HEK293 (cell line): ENCODE measurements at regions not wholly inside any gene's neighbourhood (a gene's known extent, or its start where the extent isn't known, plus 50 kb on each side); places are given as distances from the start of the nearest gene placed in this dataset.

Source experiments
- BCL11A ChIP-seq: fragments of 450-650 bp; formaldehyde crosslinking; IDR thresholded peaks from 2 replicates; pipeline ENCODE4 v1.5.1; 2016; ENCODE audit warnings: low read depth, missing biosample characterization, missing genetic modification characterization
- GLIS2 ChIP-seq: fragments of 450-650 bp; formaldehyde crosslinking; IDR thresholded peaks from 2 replicates; pipeline ENCODE4 v1.5.1; 2016; ENCODE audit warnings: missing biosample characterization, missing genetic modification characterization
- MZF1 ChIP-seq: fragments of 450-650 bp; formaldehyde crosslinking; IDR thresholded peaks from 2 replicates; pipeline ENCODE4 v1.5.1; 2017; ENCODE audit warnings: missing biosample characterization, missing genetic modification characterization, borderline replicate concordance
- PATZ1 ChIP-seq: fragments of 450-650 bp; formaldehyde crosslinking; IDR thresholded peaks from 2 replicates; pipeline ENCODE4 v1.5.1; 2016; ENCODE audit warnings: missing biosample characterization, missing genetic modification characterization
- PRDM1 ChIP-seq: fragments of 450-650 bp; formaldehyde crosslinking; IDR thresholded peaks from 2 replicates; pipeline ENCODE4; 2016; ENCODE audit warnings: missing biosample characterization, missing genetic modification characterization
- RBAK ChIP-seq: fragments of 450-650 bp; formaldehyde crosslinking; IDR thresholded peaks from 2 replicates; pipeline ENCODE4 v1.5.1; 2016; ENCODE audit warnings: missing biosample characterization, missing genetic modification characterization
- TRIM28 ChIP-seq: IDR thresholded peaks from 2 replicates; pipeline ENCODE4 v1.6.1; 2011; ENCODE audit warnings: low read length, control low read depth, borderline replicate concordance
- ZBTB1 ChIP-seq: fragments of 450-650 bp; formaldehyde crosslinking; IDR thresholded peaks from 2 replicates; pipeline ENCODE4 v1.5.1; 2016; ENCODE audit warnings: missing biosample characterization, missing genetic modification characterization
- ZBTB8A ChIP-seq: fragments of 450-650 bp; formaldehyde crosslinking; IDR thresholded peaks from 2 replicates; pipeline ENCODE4 v1.5.1; 2016; ENCODE audit warnings: missing biosample characterization, missing genetic modification characterization
- ZFP37 ChIP-seq: fragments of 450-650 bp; formaldehyde crosslinking; IDR thresholded peaks from 2 replicates; pipeline ENCODE4 v1.5.1; 2016; ENCODE audit warnings: missing biosample characterization, missing genetic modification characterization
- ZNF16 ChIP-seq: fragments of 450-650 bp; formaldehyde crosslinking; IDR thresholded peaks from 2 replicates; pipeline ENCODE4 v1.5.1; 2016; ENCODE audit warnings: low read depth, missing biosample characterization, missing genetic modification characterization
- ZNF221 ChIP-seq: fragments of 450-650 bp; formaldehyde crosslinking; IDR thresholded peaks from 2 replicates; pipeline ENCODE4 v1.5.1; 2017; ENCODE audit warnings: missing biosample characterization, missing genetic modification characterization, borderline replicate concordance
- ZNF302 ChIP-seq: fragments of 450-650 bp; formaldehyde crosslinking; IDR thresholded peaks from 2 replicates; pipeline ENCODE4 v1.5.1; 2016; ENCODE audit warnings: missing biosample characterization, missing genetic modification characterization, low read depth
- ZNF335 ChIP-seq: fragments of 450-650 bp; formaldehyde crosslinking; conservative IDR thresholded peaks from 2 replicates; pipeline ENCODE4 v1.5.1; 2016; ENCODE audit warnings: missing biosample characterization, missing genetic modification characterization
- ZNF560 ChIP-seq: fragments of 450-650 bp; formaldehyde crosslinking; IDR thresholded peaks from 2 replicates; pipeline ENCODE4 v1.5.1; 2017; ENCODE audit warnings: missing biosample characterization, missing genetic modification characterization, borderline replicate concordance
- ZNF585B ChIP-seq: fragments of 450-650 bp; formaldehyde crosslinking; IDR thresholded peaks from 2 replicates; pipeline ENCODE4 v1.5.1; 2016; ENCODE audit warnings: missing biosample characterization, missing genetic modification characterization
- ZNF660 ChIP-seq: fragments of 450-650 bp; IDR thresholded peaks from 2 replicates; pipeline ENCODE4 v1.5.1; 2018; ENCODE audit warnings: missing biosample characterization, mild to moderate bottlenecking, missing genetic modification characterization
- ZNF664 ChIP-seq: fragments of 450-650 bp; formaldehyde crosslinking; IDR thresholded peaks from 2 replicates; pipeline ENCODE4 v1.5.1; 2016; ENCODE audit warnings: missing biosample characterization, missing genetic modification characterization
- ZNF692 ChIP-seq: fragments of 450-650 bp; formaldehyde crosslinking; IDR thresholded peaks from 2 replicates; pipeline ENCODE4 v1.5.1; 2016; ENCODE audit warnings: missing biosample characterization, missing genetic modification characterization
- ZNF701 ChIP-seq: fragments of 450-650 bp; formaldehyde crosslinking; IDR thresholded peaks from 2 replicates; pipeline ENCODE4 v1.5.1; 2016; ENCODE audit warnings: missing biosample characterization, missing genetic modification characterization
- ZNF707 ChIP-seq: fragments of 450-650 bp; formaldehyde crosslinking; IDR thresholded peaks from 2 replicates; pipeline ENCODE4 v1.5.1; 2016; ENCODE audit warnings: missing biosample characterization, missing genetic modification characterization
- ZNF776 ChIP-seq: fragments of 450-650 bp; formaldehyde crosslinking; IDR thresholded peaks from 2 replicates; pipeline ENCODE4 v1.5.0; 2017; ENCODE audit warnings: missing biosample characterization, missing genetic modification characterization, borderline replicate concordance
- ZNF792 ChIP-seq: fragments of 450-650 bp; formaldehyde crosslinking; IDR thresholded peaks from 2 replicates; pipeline ENCODE4 v1.5.1; 2016; ENCODE audit warnings: missing biosample characterization, missing genetic modification characterization
- TF ChIP-seq, protein P1 (sequence below): fragments of 450-650 bp; formaldehyde crosslinking; IDR thresholded peaks from 2 replicates; pipeline ENCODE4; 2016; ENCODE audit warnings: missing biosample characterization, missing genetic modification characterization
- TF ChIP-seq, protein P2 (sequence below): fragments of 450-650 bp; formaldehyde crosslinking; IDR thresholded peaks from 2 replicates; pipeline ENCODE4 v1.5.1; 2016; ENCODE audit warnings: missing biosample characterization, missing genetic modification characterization
- TF ChIP-seq, protein P3 (sequence below): fragments of 450-650 bp; formaldehyde crosslinking; IDR thresholded peaks from 2 replicates; pipeline ENCODE4 v1.5.1; 2016; ENCODE audit warnings: missing biosample characterization, missing genetic modification characterization

DNA sequence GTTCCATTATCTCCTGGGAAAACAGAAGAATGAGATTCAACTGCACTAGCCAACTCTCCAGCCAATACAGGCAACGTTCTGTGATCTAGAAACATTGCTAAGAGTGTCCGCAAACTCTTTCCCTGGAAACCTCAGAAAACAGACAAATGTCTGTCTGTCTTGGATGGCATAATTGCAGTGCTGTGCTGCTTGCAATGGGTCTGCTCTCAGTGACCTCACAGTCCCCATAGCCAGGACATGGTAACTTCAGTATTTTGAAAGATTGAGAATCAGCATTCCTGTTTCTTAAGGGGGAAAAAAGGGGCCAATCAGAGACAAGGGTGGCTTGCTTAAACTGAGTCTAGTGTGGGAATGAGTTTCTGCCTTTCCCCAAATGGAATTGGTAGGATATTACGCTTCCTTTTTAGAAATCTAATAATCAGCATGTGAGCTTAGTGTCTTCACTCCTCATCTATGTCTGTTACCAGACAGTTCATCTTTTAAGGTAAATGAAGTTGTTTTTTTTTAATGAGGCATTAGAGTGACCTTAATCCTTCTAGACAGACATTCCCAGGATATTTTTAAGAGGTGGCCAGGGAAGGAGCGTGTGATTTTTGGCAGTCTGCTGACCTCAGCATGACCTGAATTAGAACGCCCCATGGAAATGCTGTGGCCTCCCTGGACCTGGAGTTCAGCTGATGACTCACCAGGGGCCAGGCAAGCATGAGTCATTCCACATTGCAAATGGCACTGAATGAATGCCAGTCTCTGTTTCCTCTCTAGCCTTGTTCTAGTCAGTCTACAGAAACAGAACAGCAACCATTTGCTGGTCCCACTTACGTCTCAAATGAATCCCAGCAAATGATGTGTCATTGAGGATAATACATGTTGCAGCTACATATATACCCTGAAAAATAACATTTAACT, 210.2 kb upstream of the ACTBL2 start (continued):
- no peak for TF ChIP-seq ZNF16 (tag by site-specific recombination)
- TF ChIP-seq MZF1 (tag by site-specific recombination), result no peak
- TF ChIP-seq, protein P1, sequence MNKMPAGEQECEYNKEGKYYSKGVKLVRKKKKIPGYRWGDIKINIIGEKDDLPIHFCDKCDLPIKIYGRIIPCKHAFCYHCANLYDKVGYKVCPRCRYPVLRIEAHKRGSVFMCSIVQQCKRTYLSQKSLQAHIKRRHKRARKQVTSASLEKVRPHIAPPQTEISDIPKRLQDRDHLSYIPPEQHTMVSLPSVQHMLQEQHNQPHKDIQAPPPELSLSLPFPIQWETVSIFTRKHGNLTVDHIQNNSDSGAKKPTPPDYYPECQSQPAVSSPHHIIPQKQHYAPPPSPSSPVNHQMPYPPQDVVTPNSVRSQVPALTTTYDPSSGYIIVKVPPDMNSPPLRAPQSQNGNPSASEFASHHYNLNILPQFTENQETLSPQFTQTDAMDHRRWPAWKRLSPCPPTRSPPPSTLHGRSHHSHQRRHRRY (tag by site-specific recombination), result no peak
- TF ChIP-seq ZFP37 (tag by site-specific recombination), result peak; percentile 66; the same call in 1 of the 2 replicates
- TF ChIP-seq ZNF776 (tag by site-specific recombination), result no peak
- TF ChIP-seq ZNF221 (tag by site-specific recombination), result no peak
- TF ChIP-seq ZNF707 (tag by site-specific recombination), result no peak
- no peak for TF ChIP-seq ZNF664
- TF ChIP-seq ZNF792 (tag by site-specific recombination), result no peak
- no peak for TF ChIP-seq ZNF302
- TF ChIP-seq, protein P2, sequence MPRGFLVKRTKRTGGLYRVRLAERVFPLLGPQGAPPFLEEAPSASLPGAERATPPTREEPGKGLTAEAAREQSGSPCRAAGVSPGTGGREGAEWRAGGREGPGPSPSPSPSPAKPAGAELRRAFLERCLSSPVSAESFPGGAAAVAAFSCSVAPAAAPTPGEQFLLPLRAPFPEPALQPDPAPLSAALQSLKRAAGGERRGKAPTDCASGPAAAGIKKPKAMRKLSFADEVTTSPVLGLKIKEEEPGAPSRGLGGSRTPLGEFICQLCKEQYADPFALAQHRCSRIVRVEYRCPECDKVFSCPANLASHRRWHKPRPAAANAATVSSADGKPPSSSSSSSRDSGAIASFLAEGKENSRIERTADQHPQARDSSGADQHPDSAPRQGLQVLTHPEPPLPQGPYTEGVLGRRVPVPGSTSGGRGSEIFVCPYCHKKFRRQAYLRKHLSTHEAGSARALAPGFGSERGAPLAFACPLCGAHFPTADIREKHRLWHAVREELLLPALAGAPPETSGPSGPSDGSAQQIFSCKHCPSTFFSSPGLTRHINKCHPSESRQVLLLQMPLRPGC, result no peak
- TF ChIP-seq ZBTB1 (tag by site-specific recombination), result no peak
- TF ChIP-seq ZNF692 (tag by site-specific recombination), result peak; percentile 55; the same call in 1 of the 2 replicates
- TF ChIP-seq ZBTB8A (tag by site-specific recombination), result no peak
- peak; percentile 79 for TF ChIP-seq ZNF660 (tag by site-specific recombination)
- TF ChIP-seq RBAK, result no peak
- no peak for TF ChIP-seq ZNF560 (tag by site-specific recombination)
- no peak for TF ChIP-seq PRDM1 (tag by site-specific recombination)
- peak; percentile 58 for TF ChIP-seq PATZ1 (tag by site-specific recombination)
- peak; percentile 40; the same call in 1 of the 2 replicates for TF ChIP-seq GLIS2
- TF ChIP-seq ZNF585B (tag by site-specific recombination), result no peak
- TF ChIP-seq, protein P3, sequence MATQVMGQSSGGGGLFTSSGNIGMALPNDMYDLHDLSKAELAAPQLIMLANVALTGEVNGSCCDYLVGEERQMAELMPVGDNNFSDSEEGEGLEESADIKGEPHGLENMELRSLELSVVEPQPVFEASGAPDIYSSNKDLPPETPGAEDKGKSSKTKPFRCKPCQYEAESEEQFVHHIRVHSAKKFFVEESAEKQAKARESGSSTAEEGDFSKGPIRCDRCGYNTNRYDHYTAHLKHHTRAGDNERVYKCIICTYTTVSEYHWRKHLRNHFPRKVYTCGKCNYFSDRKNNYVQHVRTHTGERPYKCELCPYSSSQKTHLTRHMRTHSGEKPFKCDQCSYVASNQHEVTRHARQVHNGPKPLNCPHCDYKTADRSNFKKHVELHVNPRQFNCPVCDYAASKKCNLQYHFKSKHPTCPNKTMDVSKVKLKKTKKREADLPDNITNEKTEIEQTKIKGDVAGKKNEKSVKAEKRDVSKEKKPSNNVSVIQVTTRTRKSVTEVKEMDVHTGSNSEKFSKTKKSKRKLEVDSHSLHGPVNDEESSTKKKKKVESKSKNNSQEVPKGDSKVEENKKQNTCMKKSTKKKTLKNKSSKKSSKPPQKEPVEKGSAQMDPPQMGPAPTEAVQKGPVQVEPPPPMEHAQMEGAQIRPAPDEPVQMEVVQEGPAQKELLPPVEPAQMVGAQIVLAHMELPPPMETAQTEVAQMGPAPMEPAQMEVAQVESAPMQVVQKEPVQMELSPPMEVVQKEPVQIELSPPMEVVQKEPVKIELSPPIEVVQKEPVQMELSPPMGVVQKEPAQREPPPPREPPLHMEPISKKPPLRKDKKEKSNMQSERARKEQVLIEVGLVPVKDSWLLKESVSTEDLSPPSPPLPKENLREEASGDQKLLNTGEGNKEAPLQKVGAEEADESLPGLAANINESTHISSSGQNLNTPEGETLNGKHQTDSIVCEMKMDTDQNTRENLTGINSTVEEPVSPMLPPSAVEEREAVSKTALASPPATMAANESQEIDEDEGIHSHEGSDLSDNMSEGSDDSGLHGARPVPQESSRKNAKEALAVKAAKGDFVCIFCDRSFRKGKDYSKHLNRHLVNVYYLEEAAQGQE (tag by site-specific recombination), result no peak; the same call in 1 of the 2 replicates
- TF ChIP-seq BCL11A (tag by site-specific recombination), result 0 out of 2 replicates have a peak, but pooled peaks have one; percentile 36
- no peak for TF ChIP-seq ZNF701 (tag by site-specific recombination)
- peak; percentile 80; the same call in 1 of the 2 replicates for TF ChIP-seq TRIM28
- TF ChIP-seq ZNF335, result peak; percentile 54; the same call in 1 of the 2 replicates
